ENCODE measurements at regions not wholly inside any gene's neighbourhood (a gene's known extent, or its start where the extent isn't known, plus 50 kb on each side); places are given as distances from the start of the nearest gene placed in this dataset.

DNA sequence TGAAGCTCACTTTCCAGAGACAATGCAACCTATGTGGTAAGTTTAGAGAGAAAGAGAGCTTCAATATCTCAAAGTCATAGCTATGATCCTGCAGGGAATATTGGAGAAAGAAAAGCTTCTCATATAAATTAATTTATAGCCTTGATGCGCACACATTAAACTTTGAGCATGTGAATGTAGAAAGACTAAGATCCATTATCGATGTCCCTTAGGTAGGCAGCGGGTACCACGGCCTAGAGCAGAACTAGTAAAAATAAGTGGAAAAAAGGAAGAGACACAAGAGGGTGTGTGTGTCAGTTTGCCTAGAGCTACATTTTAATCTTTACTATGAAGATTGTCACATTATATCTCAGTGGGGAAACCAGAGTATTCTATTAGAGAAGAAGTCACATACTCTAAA lies 685.6 kb downstream of the AMY1C start:
- DNase-seq (ENCODE audit: low read depth, low spot score) = no peak
- TF ChIP-seq, protein P1, sequence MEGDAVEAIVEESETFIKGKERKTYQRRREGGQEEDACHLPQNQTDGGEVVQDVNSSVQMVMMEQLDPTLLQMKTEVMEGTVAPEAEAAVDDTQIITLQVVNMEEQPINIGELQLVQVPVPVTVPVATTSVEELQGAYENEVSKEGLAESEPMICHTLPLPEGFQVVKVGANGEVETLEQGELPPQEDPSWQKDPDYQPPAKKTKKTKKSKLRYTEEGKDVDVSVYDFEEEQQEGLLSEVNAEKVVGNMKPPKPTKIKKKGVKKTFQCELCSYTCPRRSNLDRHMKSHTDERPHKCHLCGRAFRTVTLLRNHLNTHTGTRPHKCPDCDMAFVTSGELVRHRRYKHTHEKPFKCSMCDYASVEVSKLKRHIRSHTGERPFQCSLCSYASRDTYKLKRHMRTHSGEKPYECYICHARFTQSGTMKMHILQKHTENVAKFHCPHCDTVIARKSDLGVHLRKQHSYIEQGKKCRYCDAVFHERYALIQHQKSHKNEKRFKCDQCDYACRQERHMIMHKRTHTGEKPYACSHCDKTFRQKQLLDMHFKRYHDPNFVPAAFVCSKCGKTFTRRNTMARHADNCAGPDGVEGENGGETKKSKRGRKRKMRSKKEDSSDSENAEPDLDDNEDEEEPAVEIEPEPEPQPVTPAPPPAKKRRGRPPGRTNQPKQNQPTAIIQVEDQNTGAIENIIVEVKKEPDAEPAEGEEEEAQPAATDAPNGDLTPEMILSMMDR (IDR thresholded peaks at IDR 0.05; ENCODE audit: low read depth, low read length) = no peak
- in situ Hi-C loops (cut with HindIII; ENCODE audit: low sequenced_read_pairs) = no loop called here
- no peak overlapping the region for H3K4me3 ChIP-seq (ENCODE audit: low read depth, low read length)

DNA sequence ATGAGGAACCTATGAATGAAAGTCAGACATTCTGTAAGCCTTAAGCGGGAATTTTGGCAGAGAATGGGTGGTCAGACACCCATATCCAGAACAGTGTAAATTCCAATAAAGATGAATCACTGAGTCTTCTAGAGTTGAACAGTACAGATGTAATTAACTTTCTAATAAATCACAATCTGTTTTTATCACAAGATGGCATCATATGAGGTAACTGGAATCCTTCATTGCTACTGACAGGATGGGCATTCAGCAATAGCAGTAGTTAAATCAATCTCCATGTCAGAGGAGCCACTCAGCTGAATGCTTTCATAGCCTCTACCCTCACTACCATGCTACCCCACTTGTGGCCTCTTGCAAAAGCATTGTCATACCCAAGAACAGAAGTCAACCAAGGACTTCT lies 690.3 kb downstream of the AMY1C start:
- no peak overlapping the region for H3K4me3 ChIP-seq (ENCODE audit: low read depth, low read length)
- TF ChIP-seq, protein P1 (IDR thresholded peaks at IDR 0.05; ENCODE audit: low read depth, low read length) = no peak
- DNase-seq (ENCODE audit: low read depth, low spot score) = no peak
- in situ Hi-C loops (cut with HindIII; ENCODE audit: low sequenced_read_pairs) = no loop called here

DNA sequence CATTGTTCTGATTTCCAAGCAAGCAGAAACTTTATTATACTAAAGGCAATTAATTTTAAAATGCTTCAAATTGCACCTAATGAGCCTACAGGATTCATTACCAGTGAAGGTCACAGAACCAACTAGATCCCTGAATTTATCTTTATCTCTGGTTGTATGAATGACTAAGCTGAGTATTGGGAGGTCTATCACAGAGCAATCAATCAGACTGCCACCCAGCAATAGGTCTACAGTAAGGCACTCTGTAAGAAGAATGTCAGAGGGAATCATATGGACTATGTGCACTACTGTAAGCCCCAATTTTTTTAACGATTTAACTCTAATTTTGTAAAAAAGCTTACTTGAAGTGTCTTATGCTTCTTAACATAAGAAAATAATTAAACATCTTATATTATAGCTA lies 707.0 kb downstream of the AMY1C start:
- H3K4me3 ChIP-seq (ENCODE audit: low read depth, low read length) = no peak overlapping the region
- in situ Hi-C loops (cut with HindIII; ENCODE audit: low sequenced_read_pairs) = no loop called here
- DNase-seq (ENCODE audit: low read depth, low spot score) = no peak
- TF ChIP-seq, protein P1 (IDR thresholded peaks at IDR 0.05; ENCODE audit: low read depth, low read length) = no peak

DNA sequence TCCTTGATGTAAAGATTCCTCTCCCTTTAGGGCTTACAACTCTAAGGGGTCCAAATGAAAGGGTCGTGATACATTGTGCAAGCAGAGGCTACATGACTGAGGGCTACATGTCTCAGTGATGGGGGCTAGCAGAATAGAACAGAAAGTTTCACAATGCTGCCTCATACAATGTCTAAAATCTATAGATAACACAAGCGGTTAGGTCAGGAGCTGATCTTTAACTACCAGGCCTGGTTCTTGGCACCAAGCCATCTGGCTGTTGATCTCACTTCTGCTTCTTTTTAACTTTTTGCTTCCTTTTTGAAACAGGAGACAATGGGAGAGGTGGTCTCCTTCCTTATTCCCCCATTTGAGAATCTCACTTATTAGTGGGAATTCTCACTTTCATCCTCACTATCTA lies 710.2 kb downstream of the AMY1C start:
- no peak for DNase-seq (ENCODE audit: low read depth, low spot score)
- TF ChIP-seq, protein P1 (IDR thresholded peaks at IDR 0.05; ENCODE audit: low read depth, low read length) = no peak
- no peak overlapping the region for H3K4me3 ChIP-seq (ENCODE audit: low read depth, low read length)
- in situ Hi-C loops (cut with HindIII; ENCODE audit: low sequenced_read_pairs) = no loop called here

DNA sequence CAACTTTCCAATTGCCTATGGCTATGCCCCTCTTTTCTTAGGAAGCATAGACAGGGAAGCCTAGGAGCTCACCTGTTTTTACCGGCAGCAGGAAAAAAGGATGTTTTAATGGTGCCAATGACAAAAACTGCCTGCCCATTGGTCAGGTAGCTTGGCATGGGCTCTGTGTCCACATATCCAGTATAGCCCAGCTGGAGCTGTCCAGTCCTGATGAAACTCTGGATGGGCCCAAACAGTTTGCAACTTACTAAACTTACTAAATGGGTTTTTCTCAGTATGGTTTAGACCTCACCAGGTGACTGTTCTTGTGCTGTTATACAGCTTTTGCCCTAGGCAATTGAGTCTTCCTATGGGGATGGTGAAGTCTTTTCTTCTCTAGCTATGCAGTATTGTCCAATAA lies 711.2 kb downstream of the AMY1C start:
- TF ChIP-seq, protein P1 (IDR thresholded peaks at IDR 0.05; ENCODE audit: low read depth, low read length) = no peak
- DNase-seq (ENCODE audit: low read depth, low spot score) = no peak
- H3K4me3 ChIP-seq (ENCODE audit: low read depth, low read length) = no peak overlapping the region
- in situ Hi-C loops (cut with HindIII; ENCODE audit: low sequenced_read_pairs) = no loop called here

DNA sequence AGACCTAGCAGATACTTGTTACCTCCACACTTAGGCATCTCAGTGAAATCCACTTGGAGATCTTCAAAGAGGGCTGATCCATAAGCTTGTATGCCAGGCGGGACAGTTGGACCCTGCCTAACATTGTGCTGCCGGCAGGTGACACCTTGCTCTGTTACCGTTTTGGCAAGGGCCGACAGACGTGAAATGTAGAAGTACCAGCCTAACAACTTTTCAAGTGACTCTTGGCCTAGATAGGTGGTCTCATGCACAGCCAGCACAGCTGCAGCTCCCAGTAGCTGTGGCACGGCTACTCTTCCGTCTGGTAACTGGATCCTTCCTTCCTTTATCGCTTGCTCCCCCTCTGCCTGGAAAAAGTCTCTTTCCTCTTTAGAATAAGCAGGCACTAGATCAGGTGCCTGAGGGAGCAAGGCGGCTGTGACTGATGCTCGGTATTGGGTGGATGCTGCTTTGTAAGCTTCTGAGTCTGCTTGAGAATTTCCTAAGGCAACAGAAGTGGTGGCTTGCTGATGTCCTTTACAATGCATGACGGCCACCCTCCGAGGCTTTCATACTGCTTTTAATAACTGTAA lies 713.5 kb downstream of the AMY1C start:
- TF ChIP-seq, protein P1 (IDR thresholded peaks at IDR 0.05; ENCODE audit: low read depth, low read length) = no peak
- no peak for DNase-seq (ENCODE audit: low read depth, low spot score)
- in situ Hi-C loops (cut with HindIII; ENCODE audit: low sequenced_read_pairs) = no loop called here

DNA sequence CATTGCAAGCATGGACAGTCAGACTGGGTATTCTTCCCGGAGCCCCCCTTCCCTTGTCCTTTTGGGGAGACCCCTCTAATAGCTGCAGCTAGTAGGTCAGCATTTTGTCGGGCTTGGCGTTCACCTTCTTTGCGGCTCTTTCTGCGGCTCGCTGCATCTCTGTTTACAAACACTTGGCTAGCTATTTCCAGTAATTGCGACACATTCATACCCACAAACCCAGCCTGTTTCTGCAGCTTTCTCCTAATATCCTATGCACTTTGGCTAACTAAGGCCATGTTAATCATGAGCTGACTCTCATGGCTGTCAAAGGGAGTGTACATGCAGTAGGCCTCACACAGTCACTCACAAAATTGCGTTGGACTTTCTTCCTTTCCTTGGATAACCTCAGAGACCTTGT lies 716.4 kb downstream of the AMY1C start:
- in situ Hi-C loops (cut with HindIII; ENCODE audit: low sequenced_read_pairs) = no loop called here
- TF ChIP-seq, protein P1 (IDR thresholded peaks at IDR 0.05; ENCODE audit: low read depth, low read length) = no peak

More for the DNA sequence above, 713.5 kb downstream of the AMY1C start:
- H3K4me3 ChIP-seq (ENCODE audit: low read depth, low read length) = no peak overlapping the region

More for the DNA sequence above, 716.4 kb downstream of the AMY1C start:
- DNase-seq (ENCODE audit: low read depth, low spot score) = no peak
- no peak overlapping the region for H3K4me3 ChIP-seq (ENCODE audit: low read depth, low read length)

Measured in astrocyte of the spinal cord (primary cell).